SK-N-SH (cell line): ENCODE measurements at regions not wholly inside any gene's neighbourhood (a gene's known extent, or its start where the extent isn't known, plus 50 kb on each side); places are given as distances from the start of the nearest gene placed in this dataset.

Experiments used
- CTCF ChIA-PET: fragments of 300-600, 350-600 bp; formaldehyde crosslinking; extraction: SDS; loops from one replicate; lab custom pipeline; 2021; lab: Yijun Ruan, JAX
- POLR2A ChIA-PET: fragments of 350-600 bp; sonication (Branson Sonifier 250); formaldehyde crosslinking; extraction: SDS; loops from one replicate; lab custom pipeline; 2020; ENCODE audit warnings: antibody characterized with exemption, inconsistent platforms; lab: Yijun Ruan, JAX
- DNase-seq: peaks from one replicate; pipeline ENCODE4 v3.0.0; 2012
- H2AFZ ChIP-seq: fragments of 200-600 bp; sonication (generic); 2 replicates; pipeline ENCODE4 v1.8.1; 2016; ENCODE audit warnings: antibody characterized with exemption, mild to moderate bottlenecking, low read depth
- H3F3A ChIP-seq: fragments of 200-600 bp; sonication (generic); replicated peaks from 2 replicates; pipeline ENCODE3; 2016; ENCODE audit warnings: antibody characterized with exemption, mild to moderate bottlenecking; ENCODE audit not compliant: insufficient read depth
- H3K27ac ChIP-seq, 2 experiments: fragments of 200-500 bp in 1 of 2; fragments of 200-600 bp in 1 of 2; sonication (Bioruptor generic) in 1 of 2; sonication (generic), shearing (Covaris generic) in 1 of 2; 2 replicates each; pipeline versions ENCODE4 v1.5.1 to v1.6.1; 2014 to 2016; ENCODE audit warnings: low read depth in 2 of 2, inconsistent platforms in 1 of 2, low read length in 1 of 2, mild to moderate bottlenecking in 1 of 2, mixed read lengths in 1 of 2
- H3K27me3 ChIP-seq: fragments of 200-600 bp; sonication (generic), shearing (Covaris generic); 2 replicates; pipeline ENCODE4 v1.6.1; 2016; ENCODE audit warnings: mixed run types; ENCODE audit not compliant: insufficient read depth
- H3K36me3 ChIP-seq, 2 experiments: fragments of 200-500 bp in 1 of 2; fragments of 200-600 bp in 1 of 2; sonication (Bioruptor generic) in 1 of 2; sonication (generic) in 1 of 2; replicated peaks in 1 of 2; 2 replicates each; pipeline versions ENCODE3 to v1.5.1; 2014 to 2016; ENCODE audit warnings: low read length in 1 of 2, mild to moderate bottlenecking in 1 of 2; ENCODE audit not compliant: insufficient read depth in 2 of 2, control insufficient read depth in 1 of 2
- H3K4me1 ChIP-seq, 2 experiments: fragments of 200-500 bp in 1 of 2; fragments of 200-600 bp in 1 of 2; sonication (Bioruptor generic) in 1 of 2; sonication (generic), shearing (Covaris generic) in 1 of 2; 2 replicates each; pipeline versions ENCODE4 v1.5.1 to v1.6.1; 2014 to 2016; ENCODE audit warnings: low read depth in 1 of 2, low read length in 1 of 2, mixed run types in 1 of 2; ENCODE audit not compliant: insufficient read depth in 2 of 2, control insufficient read depth in 1 of 2
- H3K4me2 ChIP-seq: fragments of 200-600 bp; sonication (generic), shearing (Covaris generic); 2 replicates; pipeline ENCODE4 v1.6.1; 2017; ENCODE audit warnings: mixed run types
- H3K4me3 ChIP-seq, 2 experiments: fragments of 200-500 bp in 1 of 2; fragments of 200-600 bp in 1 of 2; sonication (Bioruptor generic) in 1 of 2; sonication (generic), shearing (Covaris generic) in 1 of 2; 2 replicates each; pipeline versions ENCODE4 v1.5.1 to v1.8.1; 2014 to 2016; ENCODE audit warnings: low read depth in 2 of 2, inconsistent platforms in 1 of 2, low read length in 1 of 2, mild to moderate bottlenecking in 1 of 2, mixed read lengths in 1 of 2, moderate library complexity in 1 of 2
- H3K79me2 ChIP-seq: fragments of 200-600 bp; sonication (generic); 2 replicates; pipeline ENCODE4 v1.8.1; 2017; ENCODE audit warnings: mild to moderate bottlenecking; ENCODE audit not compliant: insufficient read depth
- H3K9ac ChIP-seq: fragments of 200-600 bp; sonication (generic); 2 replicates; pipeline ENCODE4 v1.6.1; 2017; ENCODE audit warnings: mixed run types
- H3K9me2 ChIP-seq: fragments of 200-600 bp; sonication (generic); 2 replicates; pipeline ENCODE4 v1.6.1; 2017; ENCODE audit warnings: mixed run types
- H3K9me3 ChIP-seq: fragments of 200-600 bp; sonication (generic); 2 replicates; pipeline ENCODE4 v1.6.1; 2017; ENCODE audit warnings: mixed run types, mild to moderate bottlenecking, moderate library complexity
- H4K20me1 ChIP-seq: fragments of 200-600 bp; sonication (generic); 2 replicates; pipeline ENCODE4 v1.6.1; 2017; ENCODE audit warnings: mild to moderate bottlenecking, mixed run types; ENCODE audit not compliant: insufficient read depth
- CHD2 ChIP-seq: fragments of 150-350 bp; IDR thresholded peaks from 2 replicates; pipeline ENCODE4 v1.6.1; 2018; ENCODE audit warnings: low read length; ENCODE audit not compliant: partially characterized antibody
- ELF1 ChIP-seq: IDR thresholded peaks from 2 replicates; pipeline ENCODE4 v1.4.0; 2012
- EZH2phosphoT487 ChIP-seq: fragments of 200-600 bp; sonication (generic); IDR thresholded peaks from 2 replicates; pipeline ENCODE4 v1.6.1; 2017; ENCODE audit warnings: low read depth, mixed run types, mild to moderate bottlenecking, antibody characterized with exemption, moderate library complexity, borderline replicate concordance
- FOSL2 ChIP-seq: IDR thresholded peaks from 2 replicates; pipeline ENCODE4 v1.4.0; 2012; ENCODE audit warnings: low read depth, mild to moderate bottlenecking, moderate library complexity, borderline replicate concordance
- GABPA ChIP-seq: IDR thresholded peaks from 2 replicates; pipeline ENCODE4 v1.4.0; 2012; ENCODE audit warnings: low read depth, mild to moderate bottlenecking
- GATA2 ChIP-seq: sonication (generic); formaldehyde crosslinking; IDR thresholded peaks from 2 replicates; pipeline ENCODE4 v1.5.0; 2020; ENCODE audit warnings: mild to moderate bottlenecking, missing genetic modification reagents
- JUND ChIP-seq: IDR thresholded peaks from 2 replicates; pipeline ENCODE4 v1.4.0; 2012
- MXI1 ChIP-seq: IDR thresholded peaks from 2 replicates; pipeline ENCODE4 v1.6.1; 2012; ENCODE audit warnings: mild to moderate bottlenecking, low read depth, low read length, improper control_type of control experiment
- RAD21 ChIP-seq: IDR thresholded peaks from 2 replicates; pipeline ENCODE4 v1.6.1; 2012; ENCODE audit warnings: mild to moderate bottlenecking, low read length
- RCOR1 ChIP-seq: fragments of 150-350 bp; IDR thresholded peaks from 2 replicates; pipeline ENCODE4 v1.6.1; 2017; ENCODE audit warnings: antibody characterized with exemption, low read length
- RXRA ChIP-seq: IDR thresholded peaks from 2 replicates; pipeline ENCODE4 v1.4.0; 2012; ENCODE audit warnings: low read depth, mild to moderate bottlenecking, borderline replicate concordance
- SIN3A ChIP-seq: IDR thresholded peaks from 2 replicates; pipeline ENCODE4 v1.6.1; 2012; ENCODE audit warnings: low read depth, mild to moderate bottlenecking, low read length, moderate library complexity, borderline replicate concordance
- SMC3 ChIP-seq: IDR thresholded peaks from 2 replicates; pipeline ENCODE4 v1.6.1; 2012; ENCODE audit warnings: low read depth, low read length, improper control_type of control experiment
- TAF1 ChIP-seq: IDR thresholded peaks from 2 replicates; pipeline ENCODE4 v1.6.1; 2012; ENCODE audit warnings: low read depth, mild to moderate bottlenecking, low read length, moderate library complexity, borderline replicate concordance
- TEAD4 ChIP-seq: IDR thresholded peaks from 2 replicates; pipeline ENCODE4 v1.4.0; 2012; ENCODE audit warnings: mild to moderate bottlenecking, borderline replicate concordance; ENCODE audit not compliant: insufficient read depth
- WGBS: methylation state at CpG from one replicate; pipeline ENCODE4 v1.1.6; 2017; ENCODE audit warnings: low lambda C conversion rate; 5-methylcytosine and 5-hydroxymethylcytosine counted together
- TF ChIP-seq, protein P1 (sequence below): IDR thresholded peaks from 2 replicates; pipeline ENCODE4 v1.4.0; 2012; ENCODE audit warnings: low read depth
- TF ChIP-seq, protein P2 (sequence below): fragments of 150-350 bp; IDR thresholded peaks from 2 replicates; pipeline ENCODE4 v1.6.1; 2017; ENCODE audit warnings: antibody characterized with exemption, low read length, low read depth, borderline replicate concordance
- TF ChIP-seq, protein P3 (sequence below): IDR thresholded peaks from 2 replicates; pipeline ENCODE4; 2012
- TF ChIP-seq, protein P4 (sequence below): fragments of 200-600 bp; sonication (generic); IDR thresholded peaks from 2 replicates; pipeline ENCODE4 v1.6.1; 2017; ENCODE audit warnings: antibody characterized with exemption, mild to moderate bottlenecking, moderate library complexity
- TF ChIP-seq, protein P5 (sequence below): IDR thresholded peaks from 2 replicates; pipeline ENCODE4 v1.4.0; 2012; ENCODE audit warnings: low read depth, borderline replicate concordance

DNA sequence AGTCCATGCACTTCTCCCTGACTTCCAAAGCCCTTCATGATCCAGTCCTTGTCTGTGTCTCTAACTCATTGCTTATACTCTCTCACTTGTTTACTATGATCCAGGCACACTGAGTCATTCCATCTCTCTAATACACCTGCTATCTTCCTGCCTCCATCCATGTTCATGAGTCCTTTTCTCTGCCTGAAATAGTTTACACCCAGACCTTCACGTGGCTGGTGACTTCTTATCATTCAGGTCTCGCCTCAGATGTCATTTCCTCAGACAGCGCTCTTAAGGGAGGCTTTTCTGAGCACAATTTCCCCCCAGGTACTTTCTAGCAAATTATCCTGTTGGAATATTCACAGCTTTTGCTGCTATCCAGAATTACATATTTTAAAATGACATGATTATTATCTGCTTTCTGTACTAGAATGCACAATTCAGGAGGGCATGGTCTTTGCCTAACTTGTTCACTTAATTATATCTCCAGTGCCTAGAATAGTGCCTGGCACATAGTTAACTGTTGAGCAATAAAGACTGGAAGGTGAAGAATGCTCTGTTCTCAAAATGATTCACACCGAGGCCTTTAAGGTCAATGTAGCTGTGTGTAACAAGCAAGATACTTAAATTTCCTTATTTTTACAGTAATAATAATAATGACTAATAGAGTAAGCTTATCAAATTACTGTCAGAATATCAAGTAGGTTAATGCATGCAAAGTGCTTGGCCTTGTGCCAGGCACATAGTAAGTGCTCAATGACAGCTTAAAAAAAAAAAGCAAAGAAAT, 183.7 kb upstream of the SPRY2 start:
- CTCF ChIA-PET = interaction anchor here (0.6 to 0.8 kb wide), 2 partner anchors 12 to 22 kb away, joined by 3 read pairs; no protein-coding TSS in a partner anchor
- peaks cover 4% of the 10 kb centered on the region for H3F3A ChIP-seq
- H3K9ac ChIP-seq = no peak overlapping the region
- H3K27me3 ChIP-seq = no peaks in the 10 kb centered on the region
- no peak for DNase-seq
- H3K36me3 ChIP-seq = no peaks in the 10 kb centered on the region
- H3K79me2 ChIP-seq = no peaks in the 10 kb centered on the region
- H2AFZ ChIP-seq = no peak overlapping the region
- POLR2A ChIA-PET = no interaction called here
- peaks cover 0 to 7% of the 10 kb centered on the region in 2 experiments; a peak in 2 of 4 replicates for H3K4me1 ChIP-seq
- no peaks in the 10 kb centered on the region for H4K20me1 ChIP-seq
- WGBS = 69% methylated on average over 4 of the region's 4 CpGs
- H3K9me2 ChIP-seq = no peaks in the 10 kb centered on the region
- no peak overlapping the region for H3K4me3 ChIP-seq
- TF ChIP-seq, protein P1, sequence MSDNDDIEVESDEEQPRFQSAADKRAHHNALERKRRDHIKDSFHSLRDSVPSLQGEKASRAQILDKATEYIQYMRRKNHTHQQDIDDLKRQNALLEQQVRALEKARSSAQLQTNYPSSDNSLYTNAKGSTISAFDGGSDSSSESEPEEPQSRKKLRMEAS = no peak
- TF ChIP-seq RCOR1 (no peak), RAD21 (no peak), GATA2 (no peak), ELF1 (no peak), EZH2phosphoT487 (no peak), CHD2 (no peak), FOSL2 (no peak), TEAD4 (no peak), SIN3A (no peak), JUND (no peak), SMC3 (no peak), GABPA (no peak), MXI1 (no peak), RXRA (no peak), TAF1 (no peak)
- TF ChIP-seq, protein P2, sequence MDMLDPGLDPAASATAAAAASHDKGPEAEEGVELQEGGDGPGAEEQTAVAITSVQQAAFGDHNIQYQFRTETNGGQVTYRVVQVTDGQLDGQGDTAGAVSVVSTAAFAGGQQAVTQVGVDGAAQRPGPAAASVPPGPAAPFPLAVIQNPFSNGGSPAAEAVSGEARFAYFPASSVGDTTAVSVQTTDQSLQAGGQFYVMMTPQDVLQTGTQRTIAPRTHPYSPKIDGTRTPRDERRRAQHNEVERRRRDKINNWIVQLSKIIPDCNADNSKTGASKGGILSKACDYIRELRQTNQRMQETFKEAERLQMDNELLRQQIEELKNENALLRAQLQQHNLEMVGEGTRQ = no peak
- TF ChIP-seq, protein P3, sequence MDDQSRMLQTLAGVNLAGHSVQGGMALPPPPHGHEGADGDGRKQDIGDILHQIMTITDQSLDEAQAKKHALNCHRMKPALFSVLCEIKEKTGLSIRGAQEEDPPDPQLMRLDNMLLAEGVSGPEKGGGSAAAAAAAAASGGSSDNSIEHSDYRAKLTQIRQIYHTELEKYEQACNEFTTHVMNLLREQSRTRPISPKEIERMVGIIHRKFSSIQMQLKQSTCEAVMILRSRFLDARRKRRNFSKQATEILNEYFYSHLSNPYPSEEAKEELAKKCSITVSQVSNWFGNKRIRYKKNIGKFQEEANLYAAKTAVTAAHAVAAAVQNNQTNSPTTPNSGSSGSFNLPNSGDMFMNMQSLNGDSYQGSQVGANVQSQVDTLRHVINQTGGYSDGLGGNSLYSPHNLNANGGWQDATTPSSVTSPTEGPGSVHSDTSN = no peak
- TF ChIP-seq, protein P4, sequence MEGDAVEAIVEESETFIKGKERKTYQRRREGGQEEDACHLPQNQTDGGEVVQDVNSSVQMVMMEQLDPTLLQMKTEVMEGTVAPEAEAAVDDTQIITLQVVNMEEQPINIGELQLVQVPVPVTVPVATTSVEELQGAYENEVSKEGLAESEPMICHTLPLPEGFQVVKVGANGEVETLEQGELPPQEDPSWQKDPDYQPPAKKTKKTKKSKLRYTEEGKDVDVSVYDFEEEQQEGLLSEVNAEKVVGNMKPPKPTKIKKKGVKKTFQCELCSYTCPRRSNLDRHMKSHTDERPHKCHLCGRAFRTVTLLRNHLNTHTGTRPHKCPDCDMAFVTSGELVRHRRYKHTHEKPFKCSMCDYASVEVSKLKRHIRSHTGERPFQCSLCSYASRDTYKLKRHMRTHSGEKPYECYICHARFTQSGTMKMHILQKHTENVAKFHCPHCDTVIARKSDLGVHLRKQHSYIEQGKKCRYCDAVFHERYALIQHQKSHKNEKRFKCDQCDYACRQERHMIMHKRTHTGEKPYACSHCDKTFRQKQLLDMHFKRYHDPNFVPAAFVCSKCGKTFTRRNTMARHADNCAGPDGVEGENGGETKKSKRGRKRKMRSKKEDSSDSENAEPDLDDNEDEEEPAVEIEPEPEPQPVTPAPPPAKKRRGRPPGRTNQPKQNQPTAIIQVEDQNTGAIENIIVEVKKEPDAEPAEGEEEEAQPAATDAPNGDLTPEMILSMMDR = no peak
- TF ChIP-seq, protein P5, sequence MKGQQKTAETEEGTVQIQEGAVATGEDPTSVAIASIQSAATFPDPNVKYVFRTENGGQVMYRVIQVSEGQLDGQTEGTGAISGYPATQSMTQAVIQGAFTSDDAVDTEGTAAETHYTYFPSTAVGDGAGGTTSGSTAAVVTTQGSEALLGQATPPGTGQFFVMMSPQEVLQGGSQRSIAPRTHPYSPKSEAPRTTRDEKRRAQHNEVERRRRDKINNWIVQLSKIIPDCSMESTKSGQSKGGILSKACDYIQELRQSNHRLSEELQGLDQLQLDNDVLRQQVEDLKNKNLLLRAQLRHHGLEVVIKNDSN = no peak
- no peak overlapping the region for H3K4me2 ChIP-seq
- no peak overlapping the region for H3K27ac ChIP-seq
- no peaks in the 10 kb centered on the region for H3K9me3 ChIP-seq
